ENCODE measurements at regions not wholly inside any gene's neighbourhood (a gene's known extent, or its start where the extent isn't known, plus 50 kb on each side); places are given as distances from the start of the nearest gene placed in this dataset.

DNA sequence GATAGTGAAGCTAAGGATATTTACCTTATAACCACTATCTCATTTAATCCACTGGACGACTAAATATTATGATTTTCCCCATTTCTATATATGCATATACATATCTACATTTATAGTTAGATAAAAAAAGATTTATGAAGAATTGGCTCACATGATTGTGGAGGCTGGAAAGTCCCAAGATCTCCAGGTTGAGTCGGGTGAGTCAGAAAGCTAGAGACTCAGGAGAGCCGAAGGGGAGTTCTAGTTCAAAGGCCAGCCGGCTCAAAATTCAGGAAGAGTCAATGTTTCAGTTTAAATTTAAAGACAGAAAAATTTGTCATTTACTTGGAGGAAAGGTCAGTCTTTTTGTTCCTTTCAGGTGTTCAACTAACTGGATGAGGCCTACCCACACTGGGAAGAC is 158.2 kb upstream of the CPEB2 start:
- DNase-seq (ENCODE audit: low spot score) = no peak
- TF ChIP-seq, protein P1, sequence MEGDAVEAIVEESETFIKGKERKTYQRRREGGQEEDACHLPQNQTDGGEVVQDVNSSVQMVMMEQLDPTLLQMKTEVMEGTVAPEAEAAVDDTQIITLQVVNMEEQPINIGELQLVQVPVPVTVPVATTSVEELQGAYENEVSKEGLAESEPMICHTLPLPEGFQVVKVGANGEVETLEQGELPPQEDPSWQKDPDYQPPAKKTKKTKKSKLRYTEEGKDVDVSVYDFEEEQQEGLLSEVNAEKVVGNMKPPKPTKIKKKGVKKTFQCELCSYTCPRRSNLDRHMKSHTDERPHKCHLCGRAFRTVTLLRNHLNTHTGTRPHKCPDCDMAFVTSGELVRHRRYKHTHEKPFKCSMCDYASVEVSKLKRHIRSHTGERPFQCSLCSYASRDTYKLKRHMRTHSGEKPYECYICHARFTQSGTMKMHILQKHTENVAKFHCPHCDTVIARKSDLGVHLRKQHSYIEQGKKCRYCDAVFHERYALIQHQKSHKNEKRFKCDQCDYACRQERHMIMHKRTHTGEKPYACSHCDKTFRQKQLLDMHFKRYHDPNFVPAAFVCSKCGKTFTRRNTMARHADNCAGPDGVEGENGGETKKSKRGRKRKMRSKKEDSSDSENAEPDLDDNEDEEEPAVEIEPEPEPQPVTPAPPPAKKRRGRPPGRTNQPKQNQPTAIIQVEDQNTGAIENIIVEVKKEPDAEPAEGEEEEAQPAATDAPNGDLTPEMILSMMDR (IDR thresholded peaks at IDR 0.05; ENCODE audit: extremely low read depth, missing control alignments) = no peak

DNA sequence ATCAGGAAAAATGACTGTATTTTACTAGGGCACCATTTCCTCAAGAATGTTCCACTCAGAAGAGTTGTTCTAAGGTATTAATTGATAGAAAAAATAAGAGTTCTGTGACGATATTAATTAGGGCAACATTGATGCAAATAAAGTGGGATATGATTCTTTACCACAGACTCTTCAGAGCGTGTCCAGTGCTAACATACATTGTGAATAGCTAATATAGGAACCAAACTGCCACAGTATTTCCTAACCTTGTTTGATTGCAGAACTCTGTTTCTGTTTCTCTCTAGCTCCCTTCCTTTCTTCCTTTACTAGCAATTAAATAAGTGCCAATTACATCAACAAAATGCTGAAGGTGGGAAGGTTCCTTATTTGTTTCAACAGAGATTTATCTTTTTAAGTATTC is 154.1 kb upstream of the CPEB2 start:
- TF ChIP-seq, protein P1 (IDR thresholded peaks at IDR 0.05; ENCODE audit: extremely low read depth, missing control alignments) = no peak
- DNase-seq (ENCODE audit: low spot score) = no peak

DNA sequence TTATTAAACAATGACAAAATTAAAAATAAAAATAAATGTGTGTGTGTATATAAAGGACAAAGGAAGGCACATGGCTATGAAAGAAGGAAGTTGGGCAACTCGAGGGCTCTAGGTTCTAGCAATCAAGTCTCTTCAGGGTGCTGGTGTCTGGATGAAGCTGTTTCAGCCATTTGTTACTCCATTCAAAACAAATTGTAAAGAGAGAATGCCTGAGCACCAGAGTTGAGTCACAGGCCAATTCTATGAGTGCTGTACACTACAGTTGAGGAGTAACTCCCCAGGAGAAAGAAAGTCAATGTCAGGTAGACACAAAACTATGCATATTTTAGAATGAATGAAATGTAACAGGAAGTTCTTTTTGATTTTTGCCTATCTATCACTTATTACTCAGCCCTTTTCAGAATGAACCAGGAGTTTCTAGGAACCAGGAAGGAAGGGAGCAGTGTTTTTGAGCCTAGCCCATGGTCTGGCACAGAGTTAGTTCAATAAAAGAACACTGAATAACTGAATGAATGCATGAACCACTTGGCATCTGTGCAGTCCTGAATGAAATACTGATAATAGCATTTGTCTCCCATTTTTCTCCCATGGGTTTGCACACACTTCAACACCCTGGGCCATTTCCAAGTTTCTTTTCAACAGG is 151.7 kb upstream of the CPEB2 start:
- TF ChIP-seq, protein P1 (IDR thresholded peaks at IDR 0.05; ENCODE audit: extremely low read depth, missing control alignments) = no peak
- DNase-seq (ENCODE audit: low spot score) = no peak

- DNase-seq (ENCODE audit: low spot score) = no peak
- TF ChIP-seq, protein P1 (IDR thresholded peaks at IDR 0.05; ENCODE audit: extremely low read depth, missing control alignments) = no peak
Observed at GRCh38 chr4:14853176-14853943, 148.9 kb upstream of the CPEB2 start.

GRCh38 chr4:14855719-14856061 is 146.6 kb upstream of the CPEB2 start:
- TF ChIP-seq, protein P1 (IDR thresholded peaks at IDR 0.05; ENCODE audit: extremely low read depth, missing control alignments) = no peak
- DNase-seq (ENCODE audit: low spot score) = no peak

DNA sequence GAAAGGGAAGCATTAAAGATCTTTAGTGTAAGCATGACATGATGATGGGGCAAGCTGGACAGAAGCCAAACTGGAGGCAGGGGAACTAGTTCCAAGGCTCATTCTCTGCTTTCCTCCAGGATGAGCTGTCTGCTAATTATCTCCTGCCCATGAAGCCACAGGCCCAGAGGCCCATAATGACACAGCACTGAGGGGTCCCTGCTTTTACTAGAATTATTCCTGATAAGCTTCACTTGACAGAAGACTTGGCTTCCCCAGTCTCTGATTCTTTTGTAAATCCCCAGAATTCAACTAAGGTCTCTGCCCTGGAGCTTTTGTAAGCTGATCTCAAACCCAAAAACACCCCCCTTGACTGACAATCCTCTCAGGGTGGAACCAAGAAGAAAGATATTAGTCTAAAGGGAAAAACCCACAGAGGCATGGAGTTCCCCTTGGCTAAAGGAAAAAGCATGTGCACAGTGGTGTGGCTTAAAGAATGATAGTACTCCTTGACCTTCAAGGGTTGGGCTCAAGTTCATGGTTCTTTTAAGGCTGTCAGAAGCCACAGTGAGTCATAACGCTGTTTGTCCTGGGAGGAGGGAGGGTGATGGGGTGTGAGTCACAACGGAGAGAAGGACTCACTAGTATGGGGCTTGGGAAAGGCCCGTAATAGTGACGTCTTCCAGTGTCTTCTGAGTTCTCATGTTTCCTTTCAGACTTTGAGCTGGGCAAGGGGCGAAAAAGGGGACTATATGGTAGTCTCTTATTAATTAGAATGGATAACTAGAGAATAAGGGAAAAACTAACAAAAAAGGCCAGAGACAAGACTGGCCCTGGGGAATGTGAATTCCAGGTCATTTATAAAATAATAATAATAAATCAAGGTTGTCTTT is 146.0 kb upstream of the CPEB2 start:
- TF ChIP-seq, protein P1 (IDR thresholded peaks at IDR 0.05; ENCODE audit: extremely low read depth, missing control alignments) = no peak
- peak; percentile 65 for DNase-seq (ENCODE audit: low spot score)

GRCh38 chr4:14856934-14857235 is 145.4 kb upstream of the CPEB2 start:
- no peak for DNase-seq (ENCODE audit: low spot score)
- TF ChIP-seq, protein P1 (IDR thresholded peaks at IDR 0.05; ENCODE audit: extremely low read depth, missing control alignments) = no peak

All from GM20000 (cell line).